Peyer's patch (tissue), 4 donors: ENCODE measurements at regions not wholly inside any gene's neighbourhood (a gene's known extent, or its start where the extent isn't known, plus 50 kb on each side); places are given as distances from the start of the nearest gene placed in this dataset.

Experiments used
- CTCF ChIP-seq, 6 experiments: fragments of 450-650 bp in 4 of 6; fragments of 200-600 bp in 2 of 6; sonication (generic) in 1 of 6; IDR thresholded peaks; one replicate each; pipeline ENCODE4 v1.5.1; 2017 to 2019; ENCODE audit warnings: antibody characterized with exemption in 6 of 6, mild to moderate bottlenecking in 3 of 6, moderate library complexity in 1 of 6
- POLR2A ChIP-seq, 2 donors: fragments of 450-650 bp; IDR thresholded peaks; one replicate each; pipeline ENCODE4 v1.5.1; 2017; ENCODE audit warnings: antibody characterized with exemption in 2 of 2, mild to moderate bottlenecking in 2 of 2, moderate library complexity in 2 of 2

- TF ChIP-seq CTCF (IDR thresholded peaks at IDR 0.05) = no peak
- no peak for TF ChIP-seq POLR2A (IDR thresholded peaks at IDR 0.05)
These were observed 73.7 kb upstream of the H2AZ1 start for GRCh38 chr4:100023800-100024199.
